WTC11 (cell line): ENCODE measurements at regions not wholly inside any gene's neighbourhood (a gene's known extent, or its start where the extent isn't known, plus 50 kb on each side); places are given as distances from the start of the nearest gene placed in this dataset.

Experiments used
- ATAC-seq: fragments of 200-7000 bp; cut with Tn5 transposase; 2 replicates; pipeline ENCODE4 v1.10.0; 2021; ENCODE audit warnings: mild to moderate bottlenecking, moderate library complexity
- CTCF ChIA-PET: fragments of 300-600 bp; sonication (Branson Sonifier 250); formaldehyde crosslinking; loops from one replicate; lab custom pipeline; 2021; ENCODE audit warnings: antibody characterized with exemption; lab: Charles Lee
- POLR2A ChIA-PET: fragments of 350-600 bp; sonication (Branson Sonifier 250); formaldehyde crosslinking; loops from one replicate; lab custom pipeline; 2021; ENCODE audit warnings: antibody characterized with exemption; lab: Charles Lee
- DNase-seq: peaks from one replicate; pipeline ENCODE4 v3.0.0; 2021; ENCODE audit warnings: low spot score
- H3K27ac Mint-ChIP-seq: 2 replicates; pipeline ENCODE4 v1.8.0; 2021; ENCODE audit warnings: mixed read lengths
- H3K27me3 Mint-ChIP-seq: 2 replicates; pipeline ENCODE4 v1.8.0; 2021; ENCODE audit warnings: low read depth, mild to moderate bottlenecking, moderate library complexity, mixed read lengths
- H3K36me3 Mint-ChIP-seq: 2 replicates; pipeline ENCODE4 v1.8.0; 2021; ENCODE audit warnings: mixed read lengths
- H3K4me1 Mint-ChIP-seq: 2 replicates; pipeline ENCODE4 v1.8.0; 2022; ENCODE audit warnings: mixed read lengths
- H3K4me3 Mint-ChIP-seq: 2 replicates; pipeline ENCODE4 v1.8.0; 2021; ENCODE audit warnings: mild to moderate bottlenecking, moderate library complexity, mixed read lengths
- H3K9me3 Mint-ChIP-seq: 2 replicates; pipeline ENCODE4 v1.8.0; 2021; ENCODE audit warnings: mixed read lengths
- ELF4 ChIP-seq: sonication (generic); formaldehyde crosslinking; IDR thresholded peaks from 2 replicates; pipeline ENCODE4 v1.8.1; 2022; ENCODE audit warnings: low read depth, mild to moderate bottlenecking, moderate library complexity, missing genetic modification reagents
- ETV6 ChIP-seq: sonication (generic); formaldehyde crosslinking; IDR thresholded peaks from 2 replicates; pipeline ENCODE4 v1.8.1; 2022; ENCODE audit warnings: mild to moderate bottlenecking, missing genetic modification reagents
- FOXJ3 ChIP-seq: sonication (generic); formaldehyde crosslinking; IDR thresholded peaks from 2 replicates; pipeline ENCODE4 v1.9.0; 2021; ENCODE audit warnings: missing genetic modification reagents, mild to moderate bottlenecking, borderline replicate concordance
- GABPB1 ChIP-seq: sonication (generic); formaldehyde crosslinking; IDR thresholded peaks from 2 replicates; pipeline ENCODE4 v1.8.1; 2023; ENCODE audit warnings: mild to moderate bottlenecking, missing genetic modification reagents
- JAZF1 ChIP-seq: fragments of 250-450 bp; sonication (Bioruptor Pico); IDR thresholded peaks from 2 replicates; pipeline ENCODE4 v1.9.0; 2021; ENCODE audit warnings: moderate library complexity, mild to moderate bottlenecking, inconsistent platforms
- MXD4 ChIP-seq: fragments of 250-450 bp; sonication (Bioruptor Pico); IDR thresholded peaks from 2 replicates; pipeline ENCODE4 v1.8.0; 2021; ENCODE audit warnings: mild to moderate bottlenecking, moderate library complexity, borderline replicate concordance
- OVOL2 ChIP-seq: fragments of 250-450 bp; sonication (Bioruptor Pico); IDR thresholded peaks from 2 replicates; pipeline ENCODE4 v1.9.0; 2021; ENCODE audit warnings: mild to moderate bottlenecking, borderline replicate concordance
- SMAD4 ChIP-seq: sonication (generic); formaldehyde crosslinking; IDR thresholded peaks from 2 replicates; pipeline ENCODE4 v1.8.0; 2022; ENCODE audit warnings: mild to moderate bottlenecking, missing genetic modification reagents
- TEAD1 ChIP-seq: sonication (generic); formaldehyde crosslinking; IDR thresholded peaks from 2 replicates; pipeline ENCODE4 v1.8.0; 2022; ENCODE audit warnings: mild to moderate bottlenecking, missing genetic modification reagents
- ZNF138 ChIP-seq: sonication (generic); formaldehyde crosslinking; conservative IDR thresholded peaks from 2 replicates; pipeline ENCODE4 v1.8.1; 2022; ENCODE audit warnings: mild to moderate bottlenecking, moderate library complexity, missing genetic modification reagents
- ZNF219 ChIP-seq: sonication (generic); formaldehyde crosslinking; IDR thresholded peaks from 2 replicates; pipeline ENCODE4 v1.8.0; 2023; ENCODE audit warnings: missing genetic modification reagents, mild to moderate bottlenecking, borderline replicate concordance
- ZNF263 ChIP-seq: sonication (generic); formaldehyde crosslinking; IDR thresholded peaks from 2 replicates; pipeline ENCODE4 v1.8.1; 2022; ENCODE audit warnings: low read depth, mild to moderate bottlenecking, moderate library complexity, missing genetic modification reagents
- ZNF396 ChIP-seq: fragments of 250-450 bp; sonication (Bioruptor Pico); IDR thresholded peaks from 2 replicates; pipeline ENCODE4 v1.8.0; 2021; ENCODE audit warnings: mild to moderate bottlenecking, moderate library complexity, borderline replicate concordance
- ZNF671 ChIP-seq: fragments of 250-450 bp; sonication (Bioruptor Pico); IDR thresholded peaks from 2 replicates; pipeline ENCODE4 v1.8.0; 2021; ENCODE audit warnings: mild to moderate bottlenecking
- TF ChIP-seq, protein P1 (sequence below): sonication (generic); formaldehyde crosslinking; IDR thresholded peaks from 2 replicates; pipeline ENCODE4 v1.8.1; 2023; ENCODE audit warnings: mild to moderate bottlenecking, missing genetic modification reagents
- TF ChIP-seq, protein P2 (sequence below): fragments of 250-450 bp; sonication (Bioruptor Pico); IDR thresholded peaks from 2 replicates; pipeline ENCODE4 v2.1.2; 2022; ENCODE audit warnings: mild to moderate bottlenecking, moderate library complexity
- TF ChIP-seq, protein P3 (sequence below): sonication (generic); formaldehyde crosslinking; IDR thresholded peaks from 2 replicates; pipeline ENCODE4 v1.8.0; 2023; ENCODE audit warnings: missing genetic modification reagents, mild to moderate bottlenecking, borderline replicate concordance
- TF ChIP-seq, protein P4 (sequence below): fragments of 250-450 bp; sonication (Bioruptor Pico); IDR thresholded peaks from 2 replicates; pipeline ENCODE4 v1.8.0; 2021; ENCODE audit warnings: mild to moderate bottlenecking
- TF ChIP-seq, protein P5 (sequence below): fragments of 250-450 bp; sonication (Bioruptor Pico); IDR thresholded peaks from 2 replicates; pipeline ENCODE4 v1.9.0; 2021; ENCODE audit warnings: mild to moderate bottlenecking
- TF ChIP-seq, protein P6 (sequence below): sonication (generic); formaldehyde crosslinking; IDR thresholded peaks from 2 replicates; pipeline ENCODE4 v1.8.0; 2023; ENCODE audit warnings: mild to moderate bottlenecking, missing genetic modification reagents
- TF ChIP-seq, protein P7 (sequence below): fragments of 250-450 bp; sonication (Bioruptor Pico); IDR thresholded peaks from 2 replicates; pipeline ENCODE4 v1.9.0; 2021; ENCODE audit warnings: mild to moderate bottlenecking, borderline replicate concordance

DNA sequence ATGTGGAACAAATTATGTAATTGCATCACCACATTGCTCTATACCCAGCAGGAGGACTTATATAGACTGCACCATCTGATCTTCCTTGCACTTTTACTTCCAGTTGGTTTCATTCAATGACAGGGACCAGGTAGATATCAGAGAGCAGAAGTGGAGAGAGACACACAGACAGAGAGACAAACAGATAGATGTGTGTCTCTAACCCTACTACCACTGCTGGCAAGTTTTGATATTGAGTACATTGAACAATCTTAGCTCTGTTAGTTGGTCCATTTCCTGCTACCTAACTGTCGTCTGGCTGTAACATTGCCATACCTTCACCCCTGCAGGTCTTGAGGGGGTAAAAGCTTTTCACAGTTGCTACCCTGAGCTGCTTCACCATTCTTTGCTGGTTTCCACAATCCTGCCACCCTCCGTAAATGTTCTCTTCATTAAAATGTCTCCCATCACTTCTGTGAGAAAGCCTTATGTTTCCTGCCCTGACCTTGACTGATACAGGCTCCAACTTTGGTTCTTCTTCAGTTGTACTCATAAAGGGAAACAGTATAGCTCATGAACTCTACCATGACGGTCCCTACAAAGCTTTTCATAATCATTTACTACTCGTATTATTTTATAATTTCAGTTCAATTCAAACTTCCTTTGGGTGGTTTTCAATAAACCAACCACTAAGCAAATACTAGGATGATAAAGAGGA is 62.3 kb upstream of the ITGA4 start (continued):
- TF ChIP-seq, protein P1, sequence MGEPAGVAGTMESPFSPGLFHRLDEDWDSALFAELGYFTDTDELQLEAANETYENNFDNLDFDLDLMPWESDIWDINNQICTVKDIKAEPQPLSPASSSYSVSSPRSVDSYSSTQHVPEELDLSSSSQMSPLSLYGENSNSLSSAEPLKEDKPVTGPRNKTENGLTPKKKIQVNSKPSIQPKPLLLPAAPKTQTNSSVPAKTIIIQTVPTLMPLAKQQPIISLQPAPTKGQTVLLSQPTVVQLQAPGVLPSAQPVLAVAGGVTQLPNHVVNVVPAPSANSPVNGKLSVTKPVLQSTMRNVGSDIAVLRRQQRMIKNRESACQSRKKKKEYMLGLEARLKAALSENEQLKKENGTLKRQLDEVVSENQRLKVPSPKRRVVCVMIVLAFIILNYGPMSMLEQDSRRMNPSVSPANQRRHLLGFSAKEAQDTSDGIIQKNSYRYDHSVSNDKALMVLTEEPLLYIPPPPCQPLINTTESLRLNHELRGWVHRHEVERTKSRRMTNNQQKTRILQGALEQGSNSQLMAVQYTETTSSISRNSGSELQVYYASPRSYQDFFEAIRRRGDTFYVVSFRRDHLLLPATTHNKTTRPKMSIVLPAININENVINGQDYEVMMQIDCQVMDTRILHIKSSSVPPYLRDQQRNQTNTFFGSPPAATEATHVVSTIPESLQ = no peak
- TF ChIP-seq OVOL2 (CRISPR knock-in tag) = no peak
- TF ChIP-seq ZNF138 = no peak
- no peak for TF ChIP-seq ZNF263
- TF ChIP-seq ZNF396 (CRISPR knock-in tag) = no peak
- no peak for TF ChIP-seq GABPB1 (CRISPR knock-in tag)
- TF ChIP-seq ZNF219 = no peak
- TF ChIP-seq, protein P2, sequence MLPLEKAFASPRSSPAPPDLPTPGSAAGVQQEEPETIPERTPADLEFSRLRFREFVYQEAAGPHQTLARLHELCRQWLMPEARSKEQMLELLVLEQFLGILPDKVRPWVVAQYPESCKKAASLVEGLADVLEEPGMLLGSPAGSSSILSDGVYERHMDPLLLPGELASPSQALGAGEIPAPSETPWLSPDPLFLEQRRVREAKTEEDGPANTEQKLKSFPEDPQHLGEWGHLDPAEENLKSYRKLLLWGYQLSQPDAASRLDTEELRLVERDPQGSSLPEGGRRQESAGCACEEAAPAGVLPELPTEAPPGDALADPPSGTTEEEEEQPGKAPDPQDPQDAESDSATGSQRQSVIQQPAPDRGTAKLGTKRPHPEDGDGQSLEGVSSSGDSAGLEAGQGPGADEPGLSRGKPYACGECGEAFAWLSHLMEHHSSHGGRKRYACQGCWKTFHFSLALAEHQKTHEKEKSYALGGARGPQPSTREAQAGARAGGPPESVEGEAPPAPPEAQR = no peak
- no peak for TF ChIP-seq ELF4 (CRISPR knock-in tag)
- TF ChIP-seq FOXJ3 = no peak
- no peak for TF ChIP-seq ETV6
- TF ChIP-seq, protein P3, sequence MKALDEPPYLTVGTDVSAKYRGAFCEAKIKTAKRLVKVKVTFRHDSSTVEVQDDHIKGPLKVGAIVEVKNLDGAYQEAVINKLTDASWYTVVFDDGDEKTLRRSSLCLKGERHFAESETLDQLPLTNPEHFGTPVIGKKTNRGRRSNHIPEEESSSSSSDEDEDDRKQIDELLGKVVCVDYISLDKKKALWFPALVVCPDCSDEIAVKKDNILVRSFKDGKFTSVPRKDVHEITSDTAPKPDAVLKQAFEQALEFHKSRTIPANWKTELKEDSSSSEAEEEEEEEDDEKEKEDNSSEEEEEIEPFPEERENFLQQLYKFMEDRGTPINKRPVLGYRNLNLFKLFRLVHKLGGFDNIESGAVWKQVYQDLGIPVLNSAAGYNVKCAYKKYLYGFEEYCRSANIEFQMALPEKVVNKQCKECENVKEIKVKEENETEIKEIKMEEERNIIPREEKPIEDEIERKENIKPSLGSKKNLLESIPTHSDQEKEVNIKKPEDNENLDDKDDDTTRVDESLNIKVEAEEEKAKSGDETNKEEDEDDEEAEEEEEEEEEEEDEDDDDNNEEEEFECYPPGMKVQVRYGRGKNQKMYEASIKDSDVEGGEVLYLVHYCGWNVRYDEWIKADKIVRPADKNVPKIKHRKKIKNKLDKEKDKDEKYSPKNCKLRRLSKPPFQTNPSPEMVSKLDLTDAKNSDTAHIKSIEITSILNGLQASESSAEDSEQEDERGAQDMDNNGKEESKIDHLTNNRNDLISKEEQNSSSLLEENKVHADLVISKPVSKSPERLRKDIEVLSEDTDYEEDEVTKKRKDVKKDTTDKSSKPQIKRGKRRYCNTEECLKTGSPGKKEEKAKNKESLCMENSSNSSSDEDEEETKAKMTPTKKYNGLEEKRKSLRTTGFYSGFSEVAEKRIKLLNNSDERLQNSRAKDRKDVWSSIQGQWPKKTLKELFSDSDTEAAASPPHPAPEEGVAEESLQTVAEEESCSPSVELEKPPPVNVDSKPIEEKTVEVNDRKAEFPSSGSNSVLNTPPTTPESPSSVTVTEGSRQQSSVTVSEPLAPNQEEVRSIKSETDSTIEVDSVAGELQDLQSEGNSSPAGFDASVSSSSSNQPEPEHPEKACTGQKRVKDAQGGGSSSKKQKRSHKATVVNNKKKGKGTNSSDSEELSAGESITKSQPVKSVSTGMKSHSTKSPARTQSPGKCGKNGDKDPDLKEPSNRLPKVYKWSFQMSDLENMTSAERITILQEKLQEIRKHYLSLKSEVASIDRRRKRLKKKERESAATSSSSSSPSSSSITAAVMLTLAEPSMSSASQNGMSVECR (CRISPR knock-in tag) = no peak

DNA sequence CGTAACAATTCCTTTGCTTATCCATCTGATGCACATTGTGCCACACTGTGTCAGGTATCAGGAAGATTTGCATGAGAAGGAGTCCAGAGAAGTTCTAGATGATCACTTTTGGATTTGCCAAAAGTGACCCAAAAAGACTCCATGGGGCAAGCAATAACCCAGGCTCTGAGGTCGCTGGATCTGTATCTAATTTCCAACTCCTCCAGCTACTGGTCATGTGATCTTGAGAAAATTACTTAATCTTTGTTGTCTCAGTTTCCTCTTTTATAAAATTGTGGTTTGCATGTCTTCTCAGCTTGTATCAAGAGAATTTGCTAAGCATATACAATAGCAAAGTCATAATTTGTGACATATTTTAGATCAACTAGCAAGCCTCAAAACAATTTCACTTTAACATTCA is 61.3 kb upstream of the ITGA4 start:
- Mint-ChIP-seq H3K9me3 (no peaks in the 10 kb centered on the region), H3K27ac (no peak overlapping the region), H3K36me3 (no peaks in the 10 kb centered on the region), H3K4me3 (no peak overlapping the region), H3K27me3 (no peaks in the 10 kb centered on the region), H3K4me1 (peaks cover 3% of the 10 kb centered on the region)
- DNase-seq (no peak), ATAC-seq (no peak)
- ChIA-PET CTCF (no interaction called here), POLR2A (no interaction called here)
- TF ChIP-seq SMAD4 (CRISPR knock-in tag) (no peak), ZNF671 (CRISPR knock-in tag) (no peak), MXD4 (no peak), JAZF1 (CRISPR knock-in tag) (no peak), TEAD1 (no peak)
- TF ChIP-seq, protein P4, sequence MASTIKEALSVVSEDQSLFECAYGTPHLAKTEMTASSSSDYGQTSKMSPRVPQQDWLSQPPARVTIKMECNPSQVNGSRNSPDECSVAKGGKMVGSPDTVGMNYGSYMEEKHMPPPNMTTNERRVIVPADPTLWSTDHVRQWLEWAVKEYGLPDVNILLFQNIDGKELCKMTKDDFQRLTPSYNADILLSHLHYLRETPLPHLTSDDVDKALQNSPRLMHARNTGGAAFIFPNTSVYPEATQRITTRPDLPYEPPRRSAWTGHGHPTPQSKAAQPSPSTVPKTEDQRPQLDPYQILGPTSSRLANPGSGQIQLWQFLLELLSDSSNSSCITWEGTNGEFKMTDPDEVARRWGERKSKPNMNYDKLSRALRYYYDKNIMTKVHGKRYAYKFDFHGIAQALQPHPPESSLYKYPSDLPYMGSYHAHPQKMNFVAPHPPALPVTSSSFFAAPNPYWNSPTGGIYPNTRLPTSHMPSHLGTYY (CRISPR knock-in tag) = no peak
- TF ChIP-seq, protein P5, sequence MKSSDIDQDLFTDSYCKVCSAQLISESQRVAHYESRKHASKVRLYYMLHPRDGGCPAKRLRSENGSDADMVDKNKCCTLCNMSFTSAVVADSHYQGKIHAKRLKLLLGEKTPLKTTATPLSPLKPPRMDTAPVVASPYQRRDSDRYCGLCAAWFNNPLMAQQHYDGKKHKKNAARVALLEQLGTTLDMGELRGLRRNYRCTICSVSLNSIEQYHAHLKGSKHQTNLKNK (CRISPR knock-in tag) = no peak
- TF ChIP-seq, protein P6, sequence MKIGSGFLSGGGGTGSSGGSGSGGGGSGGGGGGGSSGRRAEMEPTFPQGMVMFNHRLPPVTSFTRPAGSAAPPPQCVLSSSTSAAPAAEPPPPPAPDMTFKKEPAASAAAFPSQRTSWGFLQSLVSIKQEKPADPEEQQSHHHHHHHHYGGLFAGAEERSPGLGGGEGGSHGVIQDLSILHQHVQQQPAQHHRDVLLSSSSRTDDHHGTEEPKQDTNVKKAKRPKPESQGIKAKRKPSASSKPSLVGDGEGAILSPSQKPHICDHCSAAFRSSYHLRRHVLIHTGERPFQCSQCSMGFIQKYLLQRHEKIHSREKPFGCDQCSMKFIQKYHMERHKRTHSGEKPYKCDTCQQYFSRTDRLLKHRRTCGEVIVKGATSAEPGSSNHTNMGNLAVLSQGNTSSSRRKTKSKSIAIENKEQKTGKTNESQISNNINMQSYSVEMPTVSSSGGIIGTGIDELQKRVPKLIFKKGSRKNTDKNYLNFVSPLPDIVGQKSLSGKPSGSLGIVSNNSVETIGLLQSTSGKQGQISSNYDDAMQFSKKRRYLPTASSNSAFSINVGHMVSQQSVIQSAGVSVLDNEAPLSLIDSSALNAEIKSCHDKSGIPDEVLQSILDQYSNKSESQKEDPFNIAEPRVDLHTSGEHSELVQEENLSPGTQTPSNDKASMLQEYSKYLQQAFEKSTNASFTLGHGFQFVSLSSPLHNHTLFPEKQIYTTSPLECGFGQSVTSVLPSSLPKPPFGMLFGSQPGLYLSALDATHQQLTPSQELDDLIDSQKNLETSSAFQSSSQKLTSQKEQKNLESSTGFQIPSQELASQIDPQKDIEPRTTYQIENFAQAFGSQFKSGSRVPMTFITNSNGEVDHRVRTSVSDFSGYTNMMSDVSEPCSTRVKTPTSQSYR = no peak
- TF ChIP-seq, protein P7, sequence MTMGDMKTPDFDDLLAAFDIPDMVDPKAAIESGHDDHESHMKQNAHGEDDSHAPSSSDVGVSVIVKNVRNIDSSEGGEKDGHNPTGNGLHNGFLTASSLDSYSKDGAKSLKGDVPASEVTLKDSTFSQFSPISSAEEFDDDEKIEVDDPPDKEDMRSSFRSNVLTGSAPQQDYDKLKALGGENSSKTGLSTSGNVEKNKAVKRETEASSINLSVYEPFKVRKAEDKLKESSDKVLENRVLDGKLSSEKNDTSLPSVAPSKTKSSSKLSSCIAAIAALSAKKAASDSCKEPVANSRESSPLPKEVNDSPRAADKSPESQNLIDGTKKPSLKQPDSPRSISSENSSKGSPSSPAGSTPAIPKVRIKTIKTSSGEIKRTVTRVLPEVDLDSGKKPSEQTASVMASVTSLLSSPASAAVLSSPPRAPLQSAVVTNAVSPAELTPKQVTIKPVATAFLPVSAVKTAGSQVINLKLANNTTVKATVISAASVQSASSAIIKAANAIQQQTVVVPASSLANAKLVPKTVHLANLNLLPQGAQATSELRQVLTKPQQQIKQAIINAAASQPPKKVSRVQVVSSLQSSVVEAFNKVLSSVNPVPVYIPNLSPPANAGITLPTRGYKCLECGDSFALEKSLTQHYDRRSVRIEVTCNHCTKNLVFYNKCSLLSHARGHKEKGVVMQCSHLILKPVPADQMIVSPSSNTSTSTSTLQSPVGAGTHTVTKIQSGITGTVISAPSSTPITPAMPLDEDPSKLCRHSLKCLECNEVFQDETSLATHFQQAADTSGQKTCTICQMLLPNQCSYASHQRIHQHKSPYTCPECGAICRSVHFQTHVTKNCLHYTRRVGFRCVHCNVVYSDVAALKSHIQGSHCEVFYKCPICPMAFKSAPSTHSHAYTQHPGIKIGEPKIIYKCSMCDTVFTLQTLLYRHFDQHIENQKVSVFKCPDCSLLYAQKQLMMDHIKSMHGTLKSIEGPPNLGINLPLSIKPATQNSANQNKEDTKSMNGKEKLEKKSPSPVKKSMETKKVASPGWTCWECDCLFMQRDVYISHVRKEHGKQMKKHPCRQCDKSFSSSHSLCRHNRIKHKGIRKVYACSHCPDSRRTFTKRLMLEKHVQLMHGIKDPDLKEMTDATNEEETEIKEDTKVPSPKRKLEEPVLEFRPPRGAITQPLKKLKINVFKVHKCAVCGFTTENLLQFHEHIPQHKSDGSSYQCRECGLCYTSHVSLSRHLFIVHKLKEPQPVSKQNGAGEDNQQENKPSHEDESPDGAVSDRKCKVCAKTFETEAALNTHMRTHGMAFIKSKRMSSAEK (CRISPR knock-in tag) = no peak
